ENCODE measurements at regions not wholly inside any gene's neighbourhood (a gene's known extent, or its start where the extent isn't known, plus 50 kb on each side); places are given as distances from the start of the nearest gene placed in this dataset.

- no peak for TF ChIP-seq CTCF (IDR thresholded peaks at IDR 0.05; ENCODE audit: insufficient read depth, low read length)
- TF ChIP-seq GABPA (IDR thresholded peaks at IDR 0.05; ENCODE audit: low read depth), result no peak
- TF ChIP-seq, protein P1, sequence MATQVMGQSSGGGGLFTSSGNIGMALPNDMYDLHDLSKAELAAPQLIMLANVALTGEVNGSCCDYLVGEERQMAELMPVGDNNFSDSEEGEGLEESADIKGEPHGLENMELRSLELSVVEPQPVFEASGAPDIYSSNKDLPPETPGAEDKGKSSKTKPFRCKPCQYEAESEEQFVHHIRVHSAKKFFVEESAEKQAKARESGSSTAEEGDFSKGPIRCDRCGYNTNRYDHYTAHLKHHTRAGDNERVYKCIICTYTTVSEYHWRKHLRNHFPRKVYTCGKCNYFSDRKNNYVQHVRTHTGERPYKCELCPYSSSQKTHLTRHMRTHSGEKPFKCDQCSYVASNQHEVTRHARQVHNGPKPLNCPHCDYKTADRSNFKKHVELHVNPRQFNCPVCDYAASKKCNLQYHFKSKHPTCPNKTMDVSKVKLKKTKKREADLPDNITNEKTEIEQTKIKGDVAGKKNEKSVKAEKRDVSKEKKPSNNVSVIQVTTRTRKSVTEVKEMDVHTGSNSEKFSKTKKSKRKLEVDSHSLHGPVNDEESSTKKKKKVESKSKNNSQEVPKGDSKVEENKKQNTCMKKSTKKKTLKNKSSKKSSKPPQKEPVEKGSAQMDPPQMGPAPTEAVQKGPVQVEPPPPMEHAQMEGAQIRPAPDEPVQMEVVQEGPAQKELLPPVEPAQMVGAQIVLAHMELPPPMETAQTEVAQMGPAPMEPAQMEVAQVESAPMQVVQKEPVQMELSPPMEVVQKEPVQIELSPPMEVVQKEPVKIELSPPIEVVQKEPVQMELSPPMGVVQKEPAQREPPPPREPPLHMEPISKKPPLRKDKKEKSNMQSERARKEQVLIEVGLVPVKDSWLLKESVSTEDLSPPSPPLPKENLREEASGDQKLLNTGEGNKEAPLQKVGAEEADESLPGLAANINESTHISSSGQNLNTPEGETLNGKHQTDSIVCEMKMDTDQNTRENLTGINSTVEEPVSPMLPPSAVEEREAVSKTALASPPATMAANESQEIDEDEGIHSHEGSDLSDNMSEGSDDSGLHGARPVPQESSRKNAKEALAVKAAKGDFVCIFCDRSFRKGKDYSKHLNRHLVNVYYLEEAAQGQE (IDR thresholded peaks at IDR 0.05; ENCODE audit: insufficient replicate concordance, low read depth), result no peak
Measured at GRCh38 chr2:226515344-226516055, 284.1 kb downstream of the IRS1 start.
